ENCODE measurements at regions not wholly inside any gene's neighbourhood (a gene's known extent, or its start where the extent isn't known, plus 50 kb on each side); places are given as distances from the start of the nearest gene placed in this dataset.
"Not testable (repeated sequence)": the region's sequence is repeated elsewhere in the genome, so short reads cannot be mapped to it uniquely, and the experiment has no call there.

- DNase-seq, result peak; percentile 40
These were observed 65.7 kb upstream of the MAP9 start for GRCh38 chr4:155442267-155443105.

- DNase-seq, result no peak
These were observed 64.7 kb upstream of the MAP9 start for GRCh38 chr4:155441475-155441874.

GRCh38 chr4:155439760-155440159, 63.0 kb upstream of the MAP9 start:
- DNase-seq, result not testable (repeated sequence)

GRCh38 chr4:155434904-155435303, 58.1 kb upstream of the MAP9 start:
- DNase-seq, result no peak

GRCh38 chr4:155434366-155434765, 57.6 kb upstream of the MAP9 start:
- no peak for DNase-seq

GRCh38 chr4:155433636-155434360, 57.0 kb upstream of the MAP9 start:
- no peak for DNase-seq

- no peak for DNase-seq
These were observed 54.4 kb upstream of the MAP9 start for GRCh38 chr4:155430895-155431795.

- no peak for DNase-seq
These were observed 51.4 kb upstream of the MAP9 start for GRCh38 chr4:155428128-155428527.

GRCh38 chr4:155426953-155427352, 50.2 kb upstream of the MAP9 start:
- no peak for DNase-seq
